Lung (tissue), 11 donors: ENCODE measurements at regions not wholly inside any gene's neighbourhood (a gene's known extent, or its start where the extent isn't known, plus 50 kb on each side); places are given as distances from the start of the nearest gene placed in this dataset.

Source experiments
- ATAC-seq: fragments of 200-7000 bp; cut with Tn5 transposase; one replicate; pipeline ENCODE4 v1.9.1; 2020; ENCODE audit warnings: moderate number of reproducible peaks; ENCODE audit not compliant: insufficient read depth, low FRiP score
- DNase-seq, 3 donors: peaks; one replicate each; pipeline ENCODE4 v3.0.0-alpha.2; 2013 to 2017
- H3K27ac ChIP-seq, 2 donors: one replicate each; pipeline ENCODE4 v1.5.1; 2013; ENCODE audit warnings: mild to moderate bottlenecking in 2 of 2, moderate library complexity in 2 of 2, control low read depth in 1 of 2, inconsistent platforms in 1 of 2, low read depth in 1 of 2, low read length in 1 of 2
- H3K27me3 ChIP-seq, 3 donors: one replicate each; pipeline ENCODE4 v1.5.1; 2013; ENCODE audit warnings: low read length in 2 of 3; ENCODE audit not compliant: control insufficient read depth in 3 of 3, insufficient read depth in 3 of 3
- H3K36me3 ChIP-seq, 4 donors: one replicate each; pipeline ENCODE4 v1.5.1; 2013; ENCODE audit warnings: low read length in 4 of 4, mild to moderate bottlenecking in 1 of 4, moderate library complexity in 1 of 4; ENCODE audit not compliant: control insufficient read depth in 4 of 4, insufficient read depth in 4 of 4
- H3K4me1 ChIP-seq, 5 donors: one replicate each; pipeline ENCODE4 v1.5.1; 2013; ENCODE audit warnings: low read length in 5 of 5, mild to moderate bottlenecking in 2 of 5, moderate library complexity in 1 of 5; ENCODE audit not compliant: control insufficient read depth in 5 of 5, insufficient read depth in 5 of 5
- H3K4me3 ChIP-seq: one replicate; pipeline ENCODE4 v1.5.1; 2013; ENCODE audit warnings: mild to moderate bottlenecking, control low read depth, moderate library complexity
- H3K9ac ChIP-seq, 2 donors: one replicate each; pipeline ENCODE4 v1.5.1; 2013; ENCODE audit warnings: low read length in 2 of 2, control low read depth in 1 of 2; ENCODE audit not compliant: insufficient read depth in 1 of 2
- H3K9me3 ChIP-seq, 4 donors: one replicate each; pipeline ENCODE4 v1.5.1; 2013; ENCODE audit warnings: low read length in 3 of 4, mild to moderate bottlenecking in 1 of 4, moderate library complexity in 1 of 4; ENCODE audit not compliant: control insufficient read depth in 4 of 4, insufficient read depth in 3 of 4
- WGBS, 2 donors: extraction: QIAGEN DNeasy Blood & Tissue Kit; methylation state at CpG; one replicate each; pipeline ENCODE4 v1.1.7; 2013; 5-methylcytosine and 5-hydroxymethylcytosine counted together
- TF ChIP-seq, protein P1 (sequence below): IDR thresholded peaks from 2 replicates; pipeline ENCODE4 v1.5.1; 2012; ENCODE audit warnings: mild to moderate bottlenecking; ENCODE audit errors: control extremely low read depth, extremely low read depth
- donor health status: control.
- donor health status: control.
- donor health status: Bipolar disorder and iron deficiency.
- donor health status: healthy.
- donor health status: DM: yes; HTN: yes; CAD: no.

DNA sequence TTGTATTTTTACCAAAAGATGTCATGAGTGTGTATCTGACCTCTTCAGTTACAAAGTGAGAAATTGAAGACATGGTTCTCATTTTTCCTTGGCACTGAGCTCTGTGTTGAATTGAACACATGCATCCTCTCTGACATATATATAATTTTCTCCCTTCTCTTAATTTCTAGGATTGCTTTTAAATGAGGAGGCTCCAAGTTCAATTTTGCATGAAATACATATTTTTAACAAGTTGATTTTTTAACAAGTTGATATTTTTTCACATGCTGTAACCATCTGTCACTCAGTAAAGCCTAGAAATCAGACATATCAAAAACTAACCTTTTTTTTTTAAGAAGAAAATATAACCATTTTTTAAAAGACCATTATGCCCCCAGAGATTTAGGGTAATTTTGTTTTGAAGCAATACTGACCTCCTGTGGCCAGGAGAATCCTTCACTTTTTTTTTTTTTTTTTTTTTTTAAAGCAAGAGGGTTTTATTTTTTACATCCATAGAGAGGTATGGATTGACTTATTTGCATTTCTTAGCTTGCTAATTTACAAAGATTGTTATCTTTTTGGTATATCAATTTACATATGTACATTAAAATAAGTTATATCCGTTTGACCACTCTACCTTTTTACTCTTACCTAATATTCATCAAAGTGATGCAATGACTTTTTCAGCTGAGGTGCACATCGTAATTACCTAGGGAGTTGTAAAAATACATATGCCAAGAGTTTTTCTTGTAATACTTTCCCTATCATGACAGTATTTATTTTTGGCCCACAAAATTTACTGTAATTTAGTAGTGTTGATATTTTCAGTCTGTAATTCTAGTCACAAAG lies 161.8 kb downstream of the SOCS6 start:
- no peak overlapping the region for H3K4me3 ChIP-seq
- H3K36me3 ChIP-seq, result no peaks in the 10 kb centered on the region
- H3K27me3 ChIP-seq, result no peaks in the 10 kb centered on the region
- peak in 1 of 3 donors; percentile 19 for DNase-seq
- WGBS, 2 donors, result 45 to 48% methylated on average over 2 of the region's 2 CpGs
- TF ChIP-seq, protein P1, sequence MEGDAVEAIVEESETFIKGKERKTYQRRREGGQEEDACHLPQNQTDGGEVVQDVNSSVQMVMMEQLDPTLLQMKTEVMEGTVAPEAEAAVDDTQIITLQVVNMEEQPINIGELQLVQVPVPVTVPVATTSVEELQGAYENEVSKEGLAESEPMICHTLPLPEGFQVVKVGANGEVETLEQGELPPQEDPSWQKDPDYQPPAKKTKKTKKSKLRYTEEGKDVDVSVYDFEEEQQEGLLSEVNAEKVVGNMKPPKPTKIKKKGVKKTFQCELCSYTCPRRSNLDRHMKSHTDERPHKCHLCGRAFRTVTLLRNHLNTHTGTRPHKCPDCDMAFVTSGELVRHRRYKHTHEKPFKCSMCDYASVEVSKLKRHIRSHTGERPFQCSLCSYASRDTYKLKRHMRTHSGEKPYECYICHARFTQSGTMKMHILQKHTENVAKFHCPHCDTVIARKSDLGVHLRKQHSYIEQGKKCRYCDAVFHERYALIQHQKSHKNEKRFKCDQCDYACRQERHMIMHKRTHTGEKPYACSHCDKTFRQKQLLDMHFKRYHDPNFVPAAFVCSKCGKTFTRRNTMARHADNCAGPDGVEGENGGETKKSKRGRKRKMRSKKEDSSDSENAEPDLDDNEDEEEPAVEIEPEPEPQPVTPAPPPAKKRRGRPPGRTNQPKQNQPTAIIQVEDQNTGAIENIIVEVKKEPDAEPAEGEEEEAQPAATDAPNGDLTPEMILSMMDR, result no peak
- H3K9ac ChIP-seq, result no peak overlapping the region
- no peak overlapping the region for H3K27ac ChIP-seq
- H3K9me3 ChIP-seq, result no peaks in the 10 kb centered on the region
- ATAC-seq, result no peak
- H3K4me1 ChIP-seq, result peaks cover 0 to 7% (median 0%) of the 10 kb centered on the region in 5 donors

DNA sequence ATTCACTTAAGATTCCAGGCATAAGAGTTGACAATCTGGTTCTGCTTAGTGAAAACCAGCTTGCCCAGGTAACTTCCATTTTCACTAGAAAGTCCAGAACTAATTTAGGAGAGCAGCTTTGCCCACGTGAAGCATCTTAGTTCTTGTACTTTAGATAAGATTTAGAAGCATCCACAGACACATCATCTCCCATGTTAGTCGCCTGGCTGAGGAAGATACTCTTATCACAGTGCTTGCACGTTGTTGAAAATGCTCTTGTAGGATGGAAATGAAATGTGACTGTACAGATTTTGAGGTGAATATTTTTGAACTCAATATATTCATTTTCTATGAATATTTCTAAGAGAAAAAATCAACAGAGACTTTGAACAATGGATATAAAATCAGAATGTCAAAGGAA lies 159.7 kb downstream of the SOCS6 start:
- Histone ChIP-seq H3K9ac (no peak overlapping the region), H3K27ac (no peak overlapping the region), H3K4me1 (peaks cover 0 to 7% (median 0%) of the 10 kb centered on the region in 5 donors), H3K27me3 (no peaks in the 10 kb centered on the region), H3K36me3 (no peaks in the 10 kb centered on the region), H3K4me3 (no peak overlapping the region), H3K9me3 (peaks cover 0 to 2% (median 0%) of the 10 kb centered on the region in 4 donors)
- DNase-seq, result no peak
- TF ChIP-seq, protein P1, result no peak
- 51 to 70% methylated on average over 3 of the region's 3 CpGs for WGBS, 2 donors
- ATAC-seq, result no peak

DNA sequence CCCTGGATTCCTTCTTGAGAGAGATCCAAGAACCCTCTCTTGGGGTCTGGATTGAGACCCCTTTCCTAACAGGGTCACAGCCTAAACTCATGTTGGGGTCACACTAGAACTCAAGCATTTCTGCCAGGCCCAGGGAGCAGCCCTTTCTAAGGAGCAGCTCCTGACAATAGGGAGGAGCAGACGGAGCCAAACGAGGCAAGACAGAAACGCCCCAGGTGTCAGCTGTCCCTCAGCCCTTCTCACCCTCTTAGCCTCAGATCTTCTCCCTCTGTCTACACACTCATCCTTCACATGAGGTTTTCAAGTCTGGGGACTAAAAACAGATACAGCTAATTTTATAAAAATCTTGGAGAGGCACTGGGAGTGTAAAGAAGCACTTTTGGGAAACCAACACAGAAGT lies 157.2 kb downstream of the SOCS6 start:
- no peak for DNase-seq
- Histone ChIP-seq H3K4me3 (no peak overlapping the region), H3K27me3 (no peaks in the 10 kb centered on the region), H3K9ac (no peak overlapping the region), H3K36me3 (no peaks in the 10 kb centered on the region), H3K9me3 (peaks cover 0 to 12% (median 3%) of the 10 kb centered on the region in 4 donors), H3K4me1 (no peaks in the 10 kb centered on the region), H3K27ac (no peak overlapping the region)
- TF ChIP-seq, protein P1, result no peak
- no peak for ATAC-seq
- WGBS, 2 donors, result 66 to 74% methylated on average over 3 of the region's 3 CpGs
